ENCODE measurements at regions not wholly inside any gene's neighbourhood (a gene's known extent, or its start where the extent isn't known, plus 50 kb on each side); places are given as distances from the start of the nearest gene placed in this dataset.

GRCh38 chr15:66648588-66648987 is 53.4 kb upstream of the SMAD6 start:
- no peak for TF ChIP-seq CTCF (IDR thresholded peaks at IDR 0.05)
- TF ChIP-seq ZFX (IDR thresholded peaks at IDR 0.05; ENCODE audit: borderline replicate concordance): no peak

All from 22Rv1 (cell line).